Parathyroid adenoma (tissue), 2 donors: ENCODE measurements at regions not wholly inside any gene's neighbourhood (a gene's known extent, or its start where the extent isn't known, plus 50 kb on each side); places are given as distances from the start of the nearest gene placed in this dataset.

Source experiments
- H2AFZ ChIP-seq: fragments of 300-600 bp; sonication (generic); one replicate; pipeline ENCODE4 v1.7.0; 2017; ENCODE audit warnings: antibody characterized with exemption, mild to moderate bottlenecking
- H3K27ac ChIP-seq: fragments of 300-600 bp; sonication (generic); one replicate; pipeline ENCODE4 v1.7.0; 2017
- H3K27me3 ChIP-seq: fragments of 300-600 bp; sonication (generic); one replicate; pipeline ENCODE4 v1.7.0; 2017; ENCODE audit warnings: low read length; ENCODE audit not compliant: control insufficient read depth, insufficient read depth
- H3K36me3 ChIP-seq: fragments of 300-600 bp; sonication (generic); one replicate; pipeline ENCODE4 v1.7.0; 2017; ENCODE audit warnings: low read length; ENCODE audit not compliant: control insufficient read depth, insufficient read depth
- H3K4me1 ChIP-seq: fragments of 300-600 bp; sonication (generic); one replicate; pipeline ENCODE4 v1.7.0; 2017; ENCODE audit warnings: control low read depth
- H3K4me2 ChIP-seq: fragments of 300-600 bp; sonication (generic); one replicate; pipeline ENCODE4 v1.7.0; 2017; ENCODE audit warnings: low read length
- H3K4me3 ChIP-seq: fragments of 300-600 bp; sonication (generic); one replicate; pipeline ENCODE4 v1.7.0; 2017; ENCODE audit warnings: low read depth, low read length
- H3K79me2 ChIP-seq: fragments of 300-600 bp; sonication (generic); one replicate; pipeline ENCODE4 v1.7.0; 2017; ENCODE audit warnings: control low read depth
- H3K9ac ChIP-seq: fragments of 300-600 bp; sonication (generic); one replicate; pipeline ENCODE4 v1.7.0; 2017; ENCODE audit warnings: mild to moderate bottlenecking
- H3K9me3 ChIP-seq: fragments of 300-600 bp; sonication (generic); one replicate; pipeline ENCODE4 v1.7.0; 2017; ENCODE audit warnings: low read length; ENCODE audit not compliant: control insufficient read depth
- CTCF ChIP-seq: fragments of 300-600 bp; sonication (generic); IDR thresholded peaks from one replicate; pipeline ENCODE4 v1.7.0; 2017; ENCODE audit warnings: antibody characterized with exemption, mild to moderate bottlenecking
- donor health status: primary hyperparathyroidism.

GRCh38 chr4:122285285-122285684 lies 93.5 kb upstream of the ADAD1 start:
- Histone ChIP-seq H3K4me1 (no peaks in the 10 kb centered on the region), H3K4me2 (no peak overlapping the region), H3K36me3 (no peaks in the 10 kb centered on the region), H3K27me3 (no peaks in the 10 kb centered on the region), H3K4me3 (no peak overlapping the region), H2AFZ (no peak overlapping the region), H3K27ac (no peak overlapping the region), H3K9ac (no peak overlapping the region), H3K9me3 (no peaks in the 10 kb centered on the region), H3K79me2 (no peaks in the 10 kb centered on the region)
- TF ChIP-seq CTCF, result no peak

- no peaks in the 10 kb centered on the region for H3K27me3 ChIP-seq
- no peaks in the 10 kb centered on the region for H3K79me2 ChIP-seq
- H3K27ac ChIP-seq, result no peak overlapping the region
- no peak overlapping the region for H3K4me2 ChIP-seq
- H2AFZ ChIP-seq, result no peak overlapping the region
- no peaks in the 10 kb centered on the region for H3K4me1 ChIP-seq
- no peaks in the 10 kb centered on the region for H3K9me3 ChIP-seq
- no peak overlapping the region for H3K4me3 ChIP-seq
- TF ChIP-seq CTCF, result no peak
- no peaks in the 10 kb centered on the region for H3K36me3 ChIP-seq
- no peak overlapping the region for H3K9ac ChIP-seq
These were observed 85.1 kb upstream of the ADAD1 start for GRCh38 chr4:122293374-122294365.

- no peak overlapping the region for H3K4me3 ChIP-seq
- no peaks in the 10 kb centered on the region for H3K27me3 ChIP-seq
- no peaks in the 10 kb centered on the region for H3K36me3 ChIP-seq
- H3K27ac ChIP-seq, result no peak overlapping the region
- H2AFZ ChIP-seq, result no peak overlapping the region
- no peak overlapping the region for H3K4me2 ChIP-seq
- no peaks in the 10 kb centered on the region for H3K9me3 ChIP-seq
- no peak for TF ChIP-seq CTCF
- no peak overlapping the region for H3K9ac ChIP-seq
- H3K4me1 ChIP-seq, result no peaks in the 10 kb centered on the region
- H3K79me2 ChIP-seq, result no peaks in the 10 kb centered on the region
These were observed 81.1 kb upstream of the ADAD1 start for GRCh38 chr4:122297694-122298093.

- H3K27ac ChIP-seq, result no peak overlapping the region
- H2AFZ ChIP-seq, result no peak overlapping the region
- TF ChIP-seq CTCF, result no peak
- no peak overlapping the region for H3K9ac ChIP-seq
- no peaks in the 10 kb centered on the region for H3K27me3 ChIP-seq
- no peak overlapping the region for H3K4me2 ChIP-seq
- no peak overlapping the region for H3K4me3 ChIP-seq
- H3K9me3 ChIP-seq, result no peaks in the 10 kb centered on the region
- no peaks in the 10 kb centered on the region for H3K36me3 ChIP-seq
- no peaks in the 10 kb centered on the region for H3K4me1 ChIP-seq
- no peaks in the 10 kb centered on the region for H3K79me2 ChIP-seq
These were observed 78.0 kb upstream of the ADAD1 start for GRCh38 chr4:122300776-122301175.

GRCh38 chr4:122305853-122306252 lies 73.0 kb upstream of the ADAD1 start:
- no peak overlapping the region for H2AFZ ChIP-seq
- no peak overlapping the region for H3K4me3 ChIP-seq
- no peaks in the 10 kb centered on the region for H3K4me1 ChIP-seq
- no peaks in the 10 kb centered on the region for H3K36me3 ChIP-seq
- no peak overlapping the region for H3K27ac ChIP-seq
- H3K9me3 ChIP-seq, result no peaks in the 10 kb centered on the region
- H3K27me3 ChIP-seq, result no peaks in the 10 kb centered on the region
- TF ChIP-seq CTCF, result no peak
- H3K79me2 ChIP-seq, result no peaks in the 10 kb centered on the region
- no peak overlapping the region for H3K4me2 ChIP-seq
- H3K9ac ChIP-seq, result no peak overlapping the region
